HG02840 (cell line): ENCODE measurements at regions not wholly inside any gene's neighbourhood (a gene's known extent, or its start where the extent isn't known, plus 50 kb on each side); places are given as distances from the start of the nearest gene placed in this dataset.

Experiments
- ATAC-seq: cut with Tn5 transposase; IDR thresholded peaks from one replicate; pipeline ENCODE4 v1.9.1; 2021; ENCODE audit warnings: mild to moderate bottlenecking, moderate library complexity, moderate number of reproducible peaks; ENCODE audit not compliant: unreplicated experiment, low FRiP score

- no peak for ATAC-seq
Measured at GRCh38 chr12:130098301-130099005, 63.8 kb upstream of the FZD10 start.

DNA sequence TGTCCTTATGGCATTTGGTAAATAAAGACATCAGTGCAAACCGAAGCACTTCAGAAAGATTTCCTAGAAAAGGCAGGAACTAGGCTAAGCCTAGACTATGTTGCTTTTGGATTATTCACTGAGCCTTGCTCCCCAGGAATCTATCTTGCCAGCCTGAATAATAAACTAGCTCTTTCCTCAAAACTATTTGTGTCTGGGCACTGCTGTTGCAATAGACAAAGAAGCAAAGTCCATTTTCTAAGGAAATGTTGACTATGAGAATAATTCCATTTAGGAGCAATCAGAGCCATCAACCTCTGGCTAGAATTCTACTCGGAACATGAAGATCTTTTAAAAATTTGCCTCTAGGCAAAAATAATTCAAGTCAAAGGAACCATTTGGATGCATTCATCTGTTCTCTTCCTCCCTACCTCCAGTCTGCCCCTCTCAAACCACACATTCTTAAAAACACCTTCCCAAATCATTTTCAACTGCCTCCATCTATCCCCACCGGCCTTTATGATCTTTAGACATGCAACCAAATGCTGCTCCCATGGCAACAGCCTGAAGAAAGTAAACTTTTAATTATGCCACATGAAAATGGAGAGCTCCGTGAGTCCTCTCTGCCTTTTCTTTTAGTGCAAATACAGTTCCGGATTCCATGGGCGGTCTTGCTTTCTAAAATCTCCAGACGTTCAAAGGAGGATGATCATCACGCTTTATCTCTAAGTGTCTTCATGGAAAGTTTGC lies 61.5 kb upstream of the FZD10 start:
- no peak for ATAC-seq

DNA sequence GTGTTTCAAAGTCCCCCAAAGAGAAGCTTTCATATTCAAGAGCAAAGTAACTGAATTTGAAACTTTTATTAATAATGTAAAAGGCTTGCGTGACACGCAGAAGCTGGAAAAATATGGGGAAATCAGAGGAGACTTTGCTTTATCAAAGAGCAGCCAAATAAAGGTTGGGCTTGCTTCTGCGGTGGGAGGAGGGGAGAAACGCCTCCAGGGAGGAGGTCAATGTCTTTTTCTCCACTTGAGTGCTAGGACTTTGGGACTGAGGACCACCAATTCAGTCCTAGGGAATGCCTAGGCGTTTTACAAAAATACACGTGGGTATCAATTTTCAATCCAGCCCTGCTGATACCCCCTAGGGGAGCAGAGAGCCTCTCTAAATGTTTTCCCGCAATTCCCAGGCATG lies 60.9 kb upstream of the FZD10 start:
- ATAC-seq: no peak

GRCh38 chr12:130102266-130102665 lies 60.0 kb upstream of the FZD10 start:
- ATAC-seq: no peak

- ATAC-seq: no peak
Measured at GRCh38 chr12:130104571-130105106, 57.6 kb upstream of the FZD10 start.

DNA sequence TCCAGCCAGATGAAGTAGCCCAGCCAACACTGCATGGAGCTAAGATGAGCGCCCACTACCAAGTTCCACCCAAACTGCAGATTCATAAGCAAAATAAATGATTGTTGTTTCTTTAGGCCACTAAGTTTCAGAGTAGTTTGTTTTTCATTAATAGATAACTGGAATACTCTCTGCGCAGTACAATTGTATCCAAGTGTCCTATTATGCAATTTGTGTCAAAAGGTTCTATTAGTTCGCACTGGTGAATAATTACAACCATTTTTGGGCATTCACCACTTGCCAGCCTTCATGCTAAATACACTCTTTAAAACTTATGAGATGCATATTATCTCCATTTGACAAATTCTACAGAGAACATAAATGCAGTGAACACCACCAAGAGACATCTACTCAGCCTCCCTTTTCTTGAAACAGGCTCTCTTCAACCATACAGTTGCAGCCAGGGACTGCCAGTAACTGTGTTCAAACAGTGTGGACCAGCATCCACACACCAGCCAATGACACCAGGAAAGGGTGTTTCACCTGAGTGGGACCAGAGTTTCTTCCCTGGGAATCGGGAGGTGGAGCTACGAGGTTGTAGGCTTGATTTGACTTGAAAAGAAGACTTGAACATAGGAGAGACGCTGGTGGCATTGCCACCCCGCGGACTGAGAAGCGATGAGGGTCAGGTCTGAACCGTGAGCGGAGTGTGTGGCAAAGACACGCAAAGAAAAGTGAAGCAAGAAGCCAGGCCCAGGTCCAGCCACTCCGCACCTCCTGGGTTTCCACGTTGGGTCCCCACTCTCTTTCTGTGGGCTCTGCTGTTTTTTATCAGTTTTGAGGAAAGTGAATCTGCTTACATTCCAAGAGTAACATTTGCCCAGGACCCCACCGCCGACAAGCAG lies 53.0 kb upstream of the FZD10 start:
- ATAC-seq: no peak

DNA sequence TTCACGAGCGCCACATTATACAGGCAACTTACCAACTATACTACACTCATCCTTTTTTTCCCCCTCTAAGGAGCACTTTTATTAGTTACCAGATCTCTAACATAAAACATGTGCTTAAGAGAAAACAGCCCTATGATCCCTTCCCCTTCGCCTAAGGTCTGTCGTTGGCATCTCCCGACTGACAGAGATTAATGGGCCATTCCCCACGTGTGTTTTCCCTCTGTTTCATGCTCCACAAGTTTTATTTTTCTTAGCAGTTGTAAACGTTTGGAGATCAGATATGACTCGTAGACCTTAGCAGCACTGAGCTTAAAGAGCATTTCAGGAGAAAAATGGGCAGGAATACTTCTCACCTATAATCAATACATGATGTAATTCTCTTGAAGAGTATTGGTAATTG lies 51.4 kb upstream of the FZD10 start:
- ATAC-seq: no peak

DNA sequence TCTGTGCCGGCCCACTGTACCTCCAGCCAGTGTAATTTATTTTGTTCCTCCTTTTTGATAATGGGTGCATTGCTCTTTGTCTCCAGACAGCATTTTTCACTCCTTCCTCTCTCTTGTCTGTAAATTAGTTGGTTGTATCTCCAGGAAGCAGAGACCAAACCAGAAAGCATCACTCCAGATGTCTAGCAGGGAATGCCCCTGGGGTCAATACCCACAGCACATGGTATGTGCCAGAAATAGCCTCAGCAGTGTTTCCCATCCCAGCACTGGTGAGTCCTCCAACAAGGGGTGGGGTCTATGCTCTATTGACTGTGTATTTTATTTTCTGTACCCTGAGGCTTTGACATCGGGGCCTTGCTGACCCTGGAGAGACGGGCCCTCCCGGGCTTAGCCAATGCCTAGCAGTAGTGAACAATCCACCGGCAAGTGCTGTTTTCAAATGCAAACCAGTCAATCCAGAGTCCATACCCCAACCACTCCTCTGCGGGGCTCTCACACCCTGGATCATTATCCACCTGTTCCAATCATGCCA lies 50.2 kb upstream of the FZD10 start:
- ATAC-seq: no peak
